DOHH2 (cell line): ENCODE measurements at regions not wholly inside any gene's neighbourhood (a gene's known extent, or its start where the extent isn't known, plus 50 kb on each side); places are given as distances from the start of the nearest gene placed in this dataset.

ENCODE experiments used
- H3F3A ChIP-seq: fragments of 200-600 bp; sonication (generic), shearing (Covaris generic); 2 replicates; pipeline ENCODE4 v1.6.0; 2016; ENCODE audit warnings: antibody characterized with exemption, mild to moderate bottlenecking; ENCODE audit not compliant: control insufficient read depth, insufficient read depth
- H3K27ac ChIP-seq: fragments of 200-600 bp; sonication (generic); 2 replicates; pipeline ENCODE4 v1.5.1; 2014; ENCODE audit warnings: low read depth, mild to moderate bottlenecking, low read length, moderate library complexity
- H3K27me3 ChIP-seq: fragments of 200-600 bp; sonication (generic); 2 replicates; pipeline ENCODE4 v1.6.1; 2014; ENCODE audit warnings: mild to moderate bottlenecking, low read length, mixed read lengths; ENCODE audit not compliant: control insufficient read depth
- H3K36me3 ChIP-seq: fragments of 200-600 bp; sonication (generic); 2 replicates; pipeline ENCODE4 v1.6.1; 2014; ENCODE audit warnings: mild to moderate bottlenecking, low read length, moderate library complexity, mixed read lengths; ENCODE audit not compliant: control insufficient read depth
- H3K4me1 ChIP-seq: fragments of 200-600 bp; sonication (generic); 2 replicates; pipeline ENCODE4 v1.6.1; 2014; ENCODE audit warnings: mild to moderate bottlenecking, low read length, mixed read lengths; ENCODE audit not compliant: control insufficient read depth
- H3K4me2 ChIP-seq: fragments of 200-600 bp; sonication (generic); 2 replicates; pipeline ENCODE4 v1.6.0; 2014; ENCODE audit warnings: mild to moderate bottlenecking, low read length, moderate library complexity
- H3K4me3 ChIP-seq: fragments of 200-600 bp; sonication (generic); 2 replicates; pipeline ENCODE4 v1.5.1; 2014; ENCODE audit warnings: mild to moderate bottlenecking, low read length, mixed read lengths
- H3K79me2 ChIP-seq: fragments of 200-600 bp; sonication (generic); 2 replicates; pipeline ENCODE4 v1.6.1; 2014; ENCODE audit warnings: mild to moderate bottlenecking, low read length, mixed read lengths; ENCODE audit not compliant: control insufficient read depth
- H3K9me2 ChIP-seq: fragments of 200-600 bp; sonication (generic); replicated peaks from 2 replicates; pipeline ENCODE4 v1.6.1; 2014; ENCODE audit warnings: mild to moderate bottlenecking, low read length, mixed read lengths; ENCODE audit not compliant: control insufficient read depth
- H3K9me3 ChIP-seq: fragments of 200-600 bp; sonication (generic); 2 replicates; pipeline ENCODE4 v1.6.1; 2014; ENCODE audit warnings: antibody characterized with exemption, low read length, mixed read lengths; ENCODE audit not compliant: control insufficient read depth, insufficient read depth
- H4K20me1 ChIP-seq: fragments of 200-600 bp; sonication (generic); 2 replicates; pipeline ENCODE4 v1.6.0; 2014; ENCODE audit warnings: low read depth, mild to moderate bottlenecking, antibody characterized with exemption, low read length, moderate library complexity; ENCODE audit not compliant: control insufficient read depth, insufficient read depth
- CTCF ChIP-seq: fragments of 200-600 bp; sonication (generic); IDR thresholded peaks from one replicate; pipeline ENCODE4 v1.5.1; 2014; ENCODE audit warnings: antibody characterized with exemption, mild to moderate bottlenecking, low read depth, low read length; ENCODE audit not compliant: poor library complexity, severe bottlenecking
- EZH2phosphoT487 ChIP-seq: fragments of 200-600 bp; sonication (generic); IDR thresholded peaks from 2 replicates; pipeline ENCODE4 v1.6.1; 2017; ENCODE audit warnings: borderline replicate concordance, mild to moderate bottlenecking, antibody characterized with exemption, low read length, moderate library complexity, mixed read lengths

GRCh38 chr12:42698213-42698612 lies 108.7 kb upstream of the PRICKLE1 start:
- no peaks in the 10 kb centered on the region for H3F3A ChIP-seq
- no peaks in the 10 kb centered on the region for H3K9me2 ChIP-seq
- no peaks in the 10 kb centered on the region for H3K36me3 ChIP-seq
- TF ChIP-seq EZH2phosphoT487: no peak
- TF ChIP-seq CTCF: no peak
- H3K27me3 ChIP-seq: no peaks in the 10 kb centered on the region
- no peaks in the 10 kb centered on the region for H3K4me1 ChIP-seq
- no peaks in the 10 kb centered on the region for H3K79me2 ChIP-seq
- H4K20me1 ChIP-seq: no peaks in the 10 kb centered on the region
- no peaks in the 10 kb centered on the region for H3K9me3 ChIP-seq
- H3K4me2 ChIP-seq: no peak overlapping the region
- H3K27ac ChIP-seq: no peak overlapping the region
- no peak overlapping the region for H3K4me3 ChIP-seq

GRCh38 chr12:42696406-42697149 lies 107.0 kb upstream of the PRICKLE1 start:
- Histone ChIP-seq H3K4me3 (no peak overlapping the region), H3K9me3 (no peaks in the 10 kb centered on the region), H3K27ac (no peak overlapping the region)

DNA sequence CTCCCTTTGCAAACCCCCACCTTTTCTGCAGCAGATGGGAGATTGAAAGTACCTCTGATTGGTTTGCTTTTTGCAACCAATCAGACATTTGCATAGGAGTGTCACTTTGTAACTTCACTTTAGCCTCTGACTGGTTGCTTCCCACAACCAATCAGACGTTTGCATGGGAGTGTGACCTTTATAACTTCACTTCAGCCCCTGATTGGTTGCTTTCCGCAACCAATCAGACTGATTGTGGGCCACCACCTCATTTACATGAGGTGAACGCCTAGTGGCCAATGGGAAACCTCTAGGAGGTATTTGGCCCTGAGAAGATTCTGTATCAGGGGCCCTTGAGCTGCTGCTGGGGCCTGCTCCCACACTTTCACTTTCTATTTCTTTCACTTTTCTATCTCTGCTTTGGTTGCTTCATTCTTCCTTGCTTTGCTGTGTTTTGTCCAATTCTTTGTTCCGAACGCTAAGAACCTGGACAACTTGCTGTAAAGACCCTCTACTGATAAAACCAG lies 106.0 kb upstream of the PRICKLE1 start:
- Histone ChIP-seq H3K36me3 (no peaks in the 10 kb centered on the region), H3K79me2 (no peaks in the 10 kb centered on the region), H3K27me3 (no peaks in the 10 kb centered on the region), H3K4me1 (no peaks in the 10 kb centered on the region), H3K9me3 (no peaks in the 10 kb centered on the region), H3K27ac (no peak overlapping the region), H3F3A (no peaks in the 10 kb centered on the region), H3K4me2 (no peak overlapping the region), H4K20me1 (no peaks in the 10 kb centered on the region), H3K9me2 (no peaks in the 10 kb centered on the region), H3K4me3 (no peak overlapping the region)
- TF ChIP-seq EZH2phosphoT487: no peak
- TF ChIP-seq CTCF: no peak

More at GRCh38 chr12:42696406-42697149, 107.0 kb upstream of the PRICKLE1 start:
- H4K20me1 ChIP-seq: no peaks in the 10 kb centered on the region
- H3K4me1 ChIP-seq: no peaks in the 10 kb centered on the region
- H3K36me3 ChIP-seq: no peaks in the 10 kb centered on the region
- no peak overlapping the region for H3K4me2 ChIP-seq
- TF ChIP-seq CTCF: no peak
- TF ChIP-seq EZH2phosphoT487: no peak
- no peaks in the 10 kb centered on the region for H3K27me3 ChIP-seq
- H3F3A ChIP-seq: no peaks in the 10 kb centered on the region
- no peaks in the 10 kb centered on the region for H3K9me2 ChIP-seq
- H3K79me2 ChIP-seq: no peaks in the 10 kb centered on the region
